MM.1S (cell line): ENCODE measurements at regions not wholly inside any gene's neighbourhood (a gene's known extent, or its start where the extent isn't known, plus 50 kb on each side); places are given as distances from the start of the nearest gene placed in this dataset.

Source experiments
- DNase-seq: peaks from one replicate; pipeline ENCODE4 v3.0.0-alpha.2; 2015
- H2AFZ ChIP-seq: fragments of 300-600 bp; sonication (generic); 2 replicates; pipeline ENCODE4 v1.6.0; 2016; ENCODE audit warnings: antibody characterized with exemption, low read length
- H3F3A ChIP-seq: fragments of 300-600 bp; sonication (generic); 2 replicates; pipeline ENCODE4 v1.6.1; 2016; ENCODE audit warnings: mild to moderate bottlenecking, antibody characterized with exemption, low read length, moderate library complexity, mixed read lengths; ENCODE audit not compliant: insufficient read depth
- H3K27ac ChIP-seq: fragments of 300-600 bp; sonication (generic); 2 replicates; pipeline ENCODE4 v1.5.1; 2016; ENCODE audit warnings: mild to moderate bottlenecking, low read length
- H3K27me3 ChIP-seq: fragments of 300-600 bp; sonication (generic); replicated peaks from 2 replicates; pipeline ENCODE4 v1.6.0; 2016; ENCODE audit warnings: low read length; ENCODE audit not compliant: insufficient read depth
- H3K36me3 ChIP-seq: fragments of 300-600 bp; sonication (generic); replicated peaks from 2 replicates; pipeline ENCODE4 v1.6.1; 2016; ENCODE audit warnings: mild to moderate bottlenecking, low read length, mixed read lengths; ENCODE audit not compliant: insufficient read depth
- H3K4me1 ChIP-seq: fragments of 300-600 bp; sonication (generic); 2 replicates; pipeline ENCODE4 v1.6.1; 2016; ENCODE audit warnings: low read length, mixed read lengths
- H3K4me2 ChIP-seq: fragments of 300-600 bp; sonication (generic); 2 replicates; pipeline ENCODE4 v1.6.0; 2016; ENCODE audit warnings: low read depth, low read length
- H3K4me3 ChIP-seq: fragments of 300-600 bp; sonication (generic); 2 replicates; pipeline ENCODE4 v1.5.1; 2016; ENCODE audit warnings: low read length, mixed read lengths
- H3K79me2 ChIP-seq: fragments of 300-600 bp; sonication (generic); 2 replicates; pipeline ENCODE4 v1.6.1; 2016; ENCODE audit warnings: mixed run types, low read length, mixed read lengths
- H3K9ac ChIP-seq: fragments of 300-600 bp; sonication (generic); 2 replicates; pipeline ENCODE4 v1.6.1; 2016; ENCODE audit warnings: low read length, mixed read lengths
- H3K9me2 ChIP-seq: fragments of 300-600 bp; sonication (generic); replicated peaks from 2 replicates; pipeline ENCODE4 v1.6.1; 2016; ENCODE audit warnings: mild to moderate bottlenecking, low read length, mixed read lengths; ENCODE audit not compliant: insufficient read depth
- H3K9me3 ChIP-seq: fragments of 300-600 bp; sonication (generic); replicated peaks from 2 replicates; pipeline ENCODE4 v1.6.1; 2016; ENCODE audit warnings: mild to moderate bottlenecking, low read length, mixed read lengths; ENCODE audit not compliant: insufficient read depth
- H4K20me1 ChIP-seq: fragments of 300-600 bp; sonication (generic); 2 replicates; pipeline ENCODE4 v1.6.1; 2016; ENCODE audit warnings: mild to moderate bottlenecking, low read length, moderate library complexity, mixed read lengths; ENCODE audit not compliant: insufficient read depth
- CTCF ChIP-seq: fragments of 300-600 bp; sonication (generic); IDR thresholded peaks from 2 replicates; pipeline ENCODE4 v1.5.1; 2016; ENCODE audit warnings: antibody characterized with exemption, low read length, mixed read lengths
- EZH2 ChIP-seq: fragments of 300-600 bp; sonication (generic); optimal IDR thresholded peaks from 2 replicates; pipeline ENCODE3; 2017; ENCODE audit warnings: low read depth, mild to moderate bottlenecking, antibody characterized with exemption, low read length, mixed read lengths
- EZH2phosphoT487 ChIP-seq: fragments of 300-600 bp; sonication (generic); IDR thresholded peaks from 2 replicates; pipeline ENCODE4 v1.6.1; 2018; ENCODE audit warnings: antibody characterized with exemption, low read length

GRCh38 chr1:65054481-65054880 lies 88.1 kb upstream of the JAK1 start:
- Histone ChIP-seq H3K4me2 (no peak overlapping the region), H3K79me2 (no peaks in the 10 kb centered on the region), H3K9me2 (no peaks in the 10 kb centered on the region), H3K9ac (no peak overlapping the region), H3K36me3 (no peaks in the 10 kb centered on the region), H3K4me1 (peaks cover 22% of the 10 kb centered on the region), H3K27ac (no peak overlapping the region), H3K4me3 (no peak overlapping the region), H3F3A (peaks cover 11% of the 10 kb centered on the region), H2AFZ (no peak overlapping the region), H4K20me1 (no peaks in the 10 kb centered on the region), H3K27me3 (no peaks in the 10 kb centered on the region), H3K9me3 (no peaks in the 10 kb centered on the region)
- no peak for TF ChIP-seq EZH2
- TF ChIP-seq EZH2phosphoT487, result no peak
- no peak for TF ChIP-seq CTCF
- DNase-seq, result no peak

DNA sequence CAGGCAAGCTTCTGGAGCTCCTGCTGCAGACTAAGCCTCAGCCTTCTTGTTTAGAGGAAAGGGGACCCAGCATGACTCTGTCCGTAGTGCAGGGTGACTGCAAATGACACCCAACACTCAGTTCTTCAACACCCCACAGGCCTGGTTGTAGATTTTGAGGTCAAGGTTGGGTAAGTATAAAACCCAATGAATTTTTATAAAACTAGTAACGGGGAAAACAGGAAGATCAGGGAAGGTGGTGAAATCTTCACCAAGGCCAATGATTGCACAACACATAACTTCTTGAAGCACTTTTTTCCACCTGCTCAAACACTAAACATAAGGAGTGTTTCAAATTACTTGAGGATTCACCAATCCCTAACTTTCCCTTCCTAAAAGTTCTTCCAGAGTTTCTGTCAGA lies 89.4 kb upstream of the JAK1 start:
- DNase-seq, result no peak
- Histone ChIP-seq H3K36me3 (no peaks in the 10 kb centered on the region), H3K9me2 (no peaks in the 10 kb centered on the region), H3K4me3 (no peak overlapping the region), H3K27ac (no peak overlapping the region), H3K79me2 (no peaks in the 10 kb centered on the region), H3K9ac (no peak overlapping the region), H3K4me1 (peaks cover 9% of the 10 kb centered on the region), H3K27me3 (no peaks in the 10 kb centered on the region), H2AFZ (no peak overlapping the region), H3F3A (no peaks in the 10 kb centered on the region), H3K9me3 (no peaks in the 10 kb centered on the region), H3K4me2 (no peak overlapping the region), H4K20me1 (no peaks in the 10 kb centered on the region)
- TF ChIP-seq EZH2phosphoT487, result no peak
- no peak for TF ChIP-seq CTCF
- no peak for TF ChIP-seq EZH2

GRCh38 chr1:65056234-65056633 lies 89.9 kb upstream of the JAK1 start:
- Histone ChIP-seq H3K4me1 (peaks cover 5% of the 10 kb centered on the region), H3K27me3 (no peaks in the 10 kb centered on the region), H3K9me3 (no peaks in the 10 kb centered on the region), H3K36me3 (no peaks in the 10 kb centered on the region), H2AFZ (no peak overlapping the region), H3K9ac (no peak overlapping the region), H3K4me3 (no peak overlapping the region), H3K79me2 (no peaks in the 10 kb centered on the region), H3F3A (no peaks in the 10 kb centered on the region), H3K27ac (no peak overlapping the region), H3K9me2 (no peaks in the 10 kb centered on the region), H3K4me2 (no peak overlapping the region), H4K20me1 (no peaks in the 10 kb centered on the region)
- DNase-seq, result no peak
- no peak for TF ChIP-seq CTCF
- TF ChIP-seq EZH2, result no peak
- TF ChIP-seq EZH2phosphoT487, result no peak
